ENCODE measurements at regions not wholly inside any gene's neighbourhood (a gene's known extent, or its start where the extent isn't known, plus 50 kb on each side); places are given as distances from the start of the nearest gene placed in this dataset.

GRCh38 chr4:120977435-120977997 is 55.0 kb upstream of the PRDM5 start:
- H3K9me3 ChIP-seq (ENCODE audit: control insufficient read depth, insufficient read depth, low read depth, low read length): no peaks in the 10 kb centered on the region
- POLR2A ChIA-PET: no interaction called here
- CTCF ChIA-PET: interaction anchor here (0.6 to 1.5 kb wide), 6 partner anchors 14 to 258 kb away, joined by 3 to 6 read pairs (median 3); no protein-coding TSS in a partner anchor
- no peaks in the 10 kb centered on the region for H3K36me3 ChIP-seq (ENCODE audit: control insufficient read depth in 2 of 2, insufficient read depth in 1 of 2, low read length in 2 of 2)
- H3K4me1 ChIP-seq (ENCODE audit: control insufficient read depth, insufficient read depth, low read length): no peaks in the 10 kb centered on the region
- H3K27ac ChIP-seq (ENCODE audit: extremely low read depth, low read depth, low read length): no peak overlapping the region
- TF ChIP-seq ZNF624 (tag by site-specific recombination; IDR thresholded peaks at IDR 0.05): no peak
- no peak for TF ChIP-seq ZNF629 (tag by site-specific recombination; IDR thresholded peaks at IDR 0.05)
- TF ChIP-seq ZBTB44 (tag by site-specific recombination; IDR thresholded peaks at IDR 0.05): no peak
- no peak for TF ChIP-seq ZNF366 (tag by site-specific recombination; conservative IDR thresholded peaks at IDR 0.05)
- TF ChIP-seq ZSCAN30 (tag by site-specific recombination; IDR thresholded peaks at IDR 0.05): no peak
- TF ChIP-seq ZNF785 (tag by site-specific recombination; IDR thresholded peaks at IDR 0.05): no peak
- TF ChIP-seq ZNF670 (tag by site-specific recombination; IDR thresholded peaks at IDR 0.05; ENCODE audit: low read depth): no peak
- no peak for TF ChIP-seq ZNF704 (tag by site-specific recombination; IDR thresholded peaks at IDR 0.05)
- TF ChIP-seq ZNF623 (tag by site-specific recombination; IDR thresholded peaks at IDR 0.05): peak; percentile 60
- TF ChIP-seq HOXD13 (CRISPR knock-in tag; IDR thresholded peaks at IDR 0.05; ENCODE audit: borderline replicate concordance): no peak
- no peak for TF ChIP-seq ZNF274 (IDR thresholded peaks at IDR 0.05; ENCODE audit: low read length)
- TF ChIP-seq ZNF274 (tag by site-specific recombination; IDR thresholded peaks at IDR 0.05; ENCODE audit: borderline replicate concordance): no peak
- peak; percentile 27; the same call in 1 of the 2 replicates for TF ChIP-seq ZNF654 (tag by site-specific recombination; IDR thresholded peaks at IDR 0.05; ENCODE audit: low read depth)
- TF ChIP-seq ZNF398 (tag by site-specific recombination; IDR thresholded peaks at IDR 0.05): no peak
- 0 out of 2 replicates have a peak, but pooled peaks have one; percentile 10 for TF ChIP-seq CTCF (tag by site-specific recombination; IDR thresholded peaks at IDR 0.05)
- no peak for TF ChIP-seq MZF1 (tag by site-specific recombination; IDR thresholded peaks at IDR 0.05; ENCODE audit: borderline replicate concordance)
- TF ChIP-seq PRDM1 (tag by site-specific recombination; IDR thresholded peaks at IDR 0.05): no peak
- no peak for TF ChIP-seq ZNF2 (tag by site-specific recombination; IDR thresholded peaks at IDR 0.05)
- TF ChIP-seq ZFP41 (tag by site-specific recombination; IDR thresholded peaks at IDR 0.05; ENCODE audit: borderline replicate concordance): no peak
- no peak for TF ChIP-seq ZNF266 (tag by site-specific recombination; IDR thresholded peaks at IDR 0.05; ENCODE audit: low read depth)
- TF ChIP-seq ZNF155 (tag by site-specific recombination; IDR thresholded peaks at IDR 0.05): no peak
- no peak for TF ChIP-seq ZNF645 (tag by site-specific recombination; IDR thresholded peaks at IDR 0.05)
- no peak overlapping the region for H3K4me3 ChIP-seq (ENCODE audit: low read depth, low read length)

Measured in HEK293 (cell line).